GM06990 (cell line): ENCODE measurements at regions not wholly inside any gene's neighbourhood (a gene's known extent, or its start where the extent isn't known, plus 50 kb on each side); places are given as distances from the start of the nearest gene placed in this dataset.

Experiments
- DNase-seq: peaks from one replicate; pipeline ENCODE4 v3.0.0-alpha.2; 2011; ENCODE audit not compliant: insufficient read length; ENCODE audit errors: extremely low read depth
- H3K27me3 ChIP-seq: replicated peaks from 2 replicates; pipeline ENCODE4 v1.6.0; 2011; ENCODE audit warnings: low read length; ENCODE audit not compliant: control insufficient read depth, insufficient read depth
- H3K36me3 ChIP-seq: 2 replicates; pipeline ENCODE4 v1.5.1; 2011; ENCODE audit warnings: low read length; ENCODE audit not compliant: control insufficient read depth, insufficient read depth
- H3K4me3 ChIP-seq: replicated peaks from 2 replicates; pipeline ENCODE4 v1.5.1; 2011; ENCODE audit warnings: low read depth, mild to moderate bottlenecking, control low read depth, low read length
- TF ChIP-seq, protein P1 (sequence below): IDR thresholded peaks from 2 replicates; pipeline ENCODE4 v1.5.1; 2011; ENCODE audit warnings: low read length, control low read depth, mild to moderate bottlenecking, inconsistent platforms; ENCODE audit not compliant: insufficient read depth, poor library complexity, severe bottlenecking

DNA sequence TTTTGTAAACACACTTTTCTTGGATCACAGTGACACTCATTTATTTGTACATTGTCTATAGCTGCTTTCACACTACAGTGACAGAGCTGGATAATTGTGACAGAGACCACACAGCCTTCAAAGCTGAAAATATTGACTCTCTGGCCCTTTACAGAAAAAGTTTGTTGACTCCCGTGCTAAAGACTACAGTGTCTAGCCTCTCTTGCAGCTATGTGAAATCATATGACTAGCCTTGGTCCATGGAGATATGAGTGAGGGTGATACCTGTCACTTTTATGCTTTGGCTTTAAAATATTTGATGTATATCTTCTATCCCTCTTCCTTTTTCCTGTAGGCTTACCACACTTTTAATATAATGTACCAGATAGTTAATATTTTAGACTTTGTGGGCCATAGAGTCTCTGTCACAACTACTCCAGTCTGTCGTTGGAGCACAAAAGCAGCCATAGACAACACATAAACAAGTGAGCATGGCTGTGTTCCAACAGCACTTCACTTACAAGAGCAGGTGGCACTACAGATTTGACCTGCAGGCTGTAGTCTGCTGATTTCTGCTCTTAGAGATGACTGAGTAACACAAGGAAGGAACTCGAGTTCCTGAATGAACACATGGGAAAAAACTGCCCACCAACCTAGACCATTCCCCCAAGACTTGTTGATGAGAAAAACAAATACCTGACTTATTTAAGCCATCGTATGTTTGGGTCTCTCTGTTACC, 73.5 kb upstream of the ANKRD55 start:
- Histone ChIP-seq H3K36me3 (no peaks in the 10 kb centered on the region), H3K4me3 (no peak overlapping the region), H3K27me3 (no peaks in the 10 kb centered on the region)
- DNase-seq, result no peak
- TF ChIP-seq, protein P1, sequence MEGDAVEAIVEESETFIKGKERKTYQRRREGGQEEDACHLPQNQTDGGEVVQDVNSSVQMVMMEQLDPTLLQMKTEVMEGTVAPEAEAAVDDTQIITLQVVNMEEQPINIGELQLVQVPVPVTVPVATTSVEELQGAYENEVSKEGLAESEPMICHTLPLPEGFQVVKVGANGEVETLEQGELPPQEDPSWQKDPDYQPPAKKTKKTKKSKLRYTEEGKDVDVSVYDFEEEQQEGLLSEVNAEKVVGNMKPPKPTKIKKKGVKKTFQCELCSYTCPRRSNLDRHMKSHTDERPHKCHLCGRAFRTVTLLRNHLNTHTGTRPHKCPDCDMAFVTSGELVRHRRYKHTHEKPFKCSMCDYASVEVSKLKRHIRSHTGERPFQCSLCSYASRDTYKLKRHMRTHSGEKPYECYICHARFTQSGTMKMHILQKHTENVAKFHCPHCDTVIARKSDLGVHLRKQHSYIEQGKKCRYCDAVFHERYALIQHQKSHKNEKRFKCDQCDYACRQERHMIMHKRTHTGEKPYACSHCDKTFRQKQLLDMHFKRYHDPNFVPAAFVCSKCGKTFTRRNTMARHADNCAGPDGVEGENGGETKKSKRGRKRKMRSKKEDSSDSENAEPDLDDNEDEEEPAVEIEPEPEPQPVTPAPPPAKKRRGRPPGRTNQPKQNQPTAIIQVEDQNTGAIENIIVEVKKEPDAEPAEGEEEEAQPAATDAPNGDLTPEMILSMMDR, result no peak

DNA sequence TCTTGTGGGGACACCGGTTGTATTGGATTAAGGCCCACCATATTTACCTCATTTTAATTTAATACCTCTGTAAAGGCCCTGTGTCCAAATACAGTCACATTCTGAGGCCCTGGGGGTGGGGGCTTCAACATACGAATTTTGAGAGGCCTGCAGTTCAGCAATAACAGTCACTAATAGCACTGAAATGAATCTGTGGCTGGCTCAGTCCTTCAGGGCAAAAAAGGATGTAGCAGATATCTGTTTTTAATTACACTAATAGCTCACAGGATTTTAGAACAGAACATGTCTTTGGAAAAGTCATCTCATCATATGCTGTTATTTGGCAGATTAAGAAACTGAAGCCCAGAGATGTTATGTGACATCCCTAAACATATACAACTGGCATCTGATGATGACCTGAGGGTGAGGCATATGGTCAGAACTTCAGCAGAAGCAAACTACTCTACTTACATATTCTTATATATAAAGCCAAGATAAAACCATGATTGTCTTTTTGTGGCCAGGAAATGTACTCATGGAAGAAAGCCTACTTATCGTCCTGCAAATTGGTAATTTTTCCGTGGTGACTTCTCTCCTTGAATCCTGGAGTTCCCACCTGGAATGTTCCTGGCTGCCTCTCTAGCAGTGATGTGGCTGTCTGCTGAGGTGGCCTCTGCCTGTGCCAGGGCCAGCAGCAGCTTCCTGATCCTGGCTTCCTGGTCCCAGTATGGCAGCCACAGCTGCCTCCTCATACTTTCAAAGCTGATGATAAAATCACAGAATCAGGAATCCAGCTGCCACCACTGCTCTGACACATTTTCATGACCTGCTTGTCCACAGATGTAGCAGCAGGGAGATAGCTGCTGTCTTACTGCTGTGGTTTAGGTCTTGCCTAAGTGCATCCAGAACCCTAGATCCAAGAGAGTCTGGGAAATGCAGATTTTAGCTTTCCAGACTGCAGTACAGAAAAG, 72.1 kb upstream of the ANKRD55 start:
- no peaks in the 10 kb centered on the region for H3K27me3 ChIP-seq
- no peak overlapping the region for H3K4me3 ChIP-seq
- DNase-seq, result no peak
- TF ChIP-seq, protein P1, result no peak
- H3K36me3 ChIP-seq, result no peaks in the 10 kb centered on the region

DNA sequence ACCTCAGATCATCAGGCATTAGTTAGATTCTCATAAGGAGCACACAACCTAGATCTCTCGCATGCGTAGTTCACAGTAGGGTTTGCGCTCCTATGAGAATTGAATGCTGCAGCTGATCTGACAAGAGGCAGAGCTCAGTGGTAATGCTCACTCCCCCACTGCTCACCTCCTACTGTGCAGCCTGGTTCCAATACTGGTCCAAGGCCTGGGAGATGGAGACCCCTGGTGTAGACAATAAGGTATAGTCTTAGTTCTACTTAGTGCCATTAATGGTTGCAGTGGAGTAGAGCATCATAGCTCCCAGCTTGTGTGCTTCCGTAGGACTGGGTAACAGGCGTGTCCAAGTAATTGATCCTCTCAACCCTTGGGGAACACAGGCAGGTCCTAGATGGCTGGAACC, 70.4 kb upstream of the ANKRD55 start:
- Histone ChIP-seq H3K36me3 (no peaks in the 10 kb centered on the region), H3K27me3 (no peaks in the 10 kb centered on the region), H3K4me3 (no peak overlapping the region)
- TF ChIP-seq, protein P1, result no peak
- DNase-seq, result no peak

DNA sequence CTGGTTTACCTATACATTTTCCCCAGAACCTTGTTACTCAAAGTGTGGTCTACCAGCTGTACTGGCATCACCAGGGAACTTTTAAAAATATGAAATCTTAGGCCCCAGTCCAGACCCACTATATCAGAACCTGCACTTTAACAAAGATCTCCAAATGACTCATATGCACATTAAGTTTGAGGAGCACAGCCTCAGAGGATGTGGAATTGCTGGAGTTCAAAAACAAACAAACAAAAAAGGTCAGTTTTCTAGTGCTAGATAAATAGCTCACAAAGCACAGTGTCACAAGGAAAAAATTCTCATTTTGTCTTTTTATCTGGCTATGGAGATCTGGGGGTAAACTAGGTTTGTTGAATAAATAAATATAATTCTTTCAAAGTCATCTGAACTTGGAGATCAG, 68.9 kb upstream of the ANKRD55 start:
- TF ChIP-seq, protein P1, result no peak
- DNase-seq, result no peak
- Histone ChIP-seq H3K27me3 (no peaks in the 10 kb centered on the region), H3K4me3 (no peak overlapping the region), H3K36me3 (no peaks in the 10 kb centered on the region)

DNA sequence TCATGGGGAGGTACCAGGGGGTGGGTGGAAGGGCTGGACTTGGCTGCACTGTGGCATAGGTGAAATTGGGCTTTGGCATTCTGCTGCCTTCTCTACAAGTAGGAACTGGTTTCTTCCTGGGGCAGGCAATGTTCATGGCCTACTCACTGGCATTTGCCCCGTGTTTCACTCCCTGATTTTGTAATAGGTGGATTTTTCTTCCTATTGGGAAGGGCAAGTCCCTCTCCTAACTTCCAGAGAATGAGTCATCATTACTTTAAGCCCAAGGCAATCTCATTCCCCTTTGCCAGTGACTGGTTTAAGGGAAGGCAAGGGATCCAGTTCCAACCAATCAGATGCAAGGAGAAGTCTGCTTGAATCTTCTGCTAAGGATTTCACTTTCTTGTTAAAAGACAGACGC, 67.9 kb upstream of the ANKRD55 start:
- no peak for DNase-seq
- Histone ChIP-seq H3K27me3 (no peaks in the 10 kb centered on the region), H3K36me3 (no peaks in the 10 kb centered on the region), H3K4me3 (no peak overlapping the region)
- TF ChIP-seq, protein P1, result no peak
